Activated CD4-positive, alpha-beta memory T cell treated with anti-CD3 and anti-CD28 coated beads, Interleukin-2, amount 10 ng/mL, durations not matched to agents 7 days and 5 days (primary cell): ENCODE measurements at regions not wholly inside any gene's neighbourhood (a gene's known extent, or its start where the extent isn't known, plus 50 kb on each side); places are given as distances from the start of the nearest gene placed in this dataset.

ENCODE experiments used
- CTCF ChIA-PET: fragments of 350-600 bp; sonication (Branson Sonifier 250); formaldehyde crosslinking; loops from one replicate; lab custom pipeline; 2021; ENCODE audit warnings: antibody characterized with exemption, inconsistent platforms; lab: Charles Lee
- POLR2A ChIA-PET: fragments of 350-600 bp; sonication (Branson Sonifier 250); formaldehyde crosslinking; loops from one replicate; lab custom pipeline; 2021; ENCODE audit warnings: antibody characterized with exemption; lab: Charles Lee
- DNase-seq: peaks from one replicate; pipeline ENCODE4 v3.0.0-alpha.2; 2020
- H3K27ac Mint-ChIP-seq: one replicate; pipeline ENCODE4 v1.8.0; 2021; ENCODE audit warnings: mild to moderate bottlenecking, mixed read lengths
- H3K27me3 Mint-ChIP-seq: one replicate; pipeline ENCODE4 v1.8.0; 2021; ENCODE audit warnings: mixed read lengths
- H3K36me3 Mint-ChIP-seq: one replicate; pipeline ENCODE4 v1.8.0; 2021; ENCODE audit warnings: low read depth, mixed read lengths
- H3K4me1 Mint-ChIP-seq: one replicate; pipeline ENCODE4 v1.8.0; 2021; ENCODE audit warnings: mixed read lengths
- H3K4me3 Mint-ChIP-seq: one replicate; pipeline ENCODE4 v1.8.0; 2021; ENCODE audit warnings: mild to moderate bottlenecking, mixed read lengths
- H3K9me3 Mint-ChIP-seq: one replicate; pipeline ENCODE4 v1.8.0; 2021; ENCODE audit warnings: mixed read lengths

DNA sequence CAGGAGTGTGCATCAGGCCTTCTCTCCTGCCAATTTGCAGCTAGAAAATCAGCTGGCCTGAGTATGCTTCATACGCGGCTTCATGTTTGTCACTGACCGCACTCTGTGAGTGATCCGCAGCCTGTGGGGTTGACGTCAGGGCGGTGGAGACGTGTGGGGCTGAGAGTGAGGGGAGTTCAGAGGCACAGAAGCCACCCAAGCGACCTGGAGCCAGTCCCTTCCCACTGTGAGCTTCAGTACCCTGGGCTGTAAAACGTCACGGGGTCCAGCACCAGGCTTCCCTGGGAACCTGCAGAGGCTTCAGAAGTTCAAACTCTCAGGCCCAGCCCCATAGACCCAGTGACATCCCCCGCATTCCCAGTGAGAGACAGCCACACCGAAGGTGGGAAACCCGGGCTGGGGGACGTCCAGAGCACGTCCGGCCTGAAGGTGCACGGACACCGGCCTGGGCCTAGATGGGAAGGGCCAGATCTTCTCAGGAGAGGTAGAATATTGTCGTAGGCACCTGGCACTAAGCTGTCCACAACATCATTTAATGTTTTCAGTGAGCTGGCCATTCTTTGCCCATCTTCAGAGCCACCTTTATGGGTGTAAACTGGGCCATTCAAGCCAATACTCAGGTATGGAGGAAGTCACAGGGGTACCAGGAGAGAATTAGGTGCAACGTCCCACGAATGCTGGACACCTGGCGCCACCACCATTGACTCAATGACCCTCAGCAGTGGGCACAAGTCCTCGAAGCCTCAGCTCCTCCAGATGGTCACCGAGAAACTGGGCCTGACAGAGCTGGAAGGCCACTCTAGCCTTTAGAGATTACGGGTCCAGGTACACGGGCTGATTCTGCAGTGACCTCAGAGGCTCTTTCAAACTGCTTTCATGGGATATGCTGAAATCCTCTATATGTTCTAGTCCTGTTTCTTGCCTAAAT lies 235.6 kb upstream of the MYT1L start:
- Mint-ChIP-seq H3K9me3 (no peaks in the 10 kb centered on the region), H3K27ac (no peak overlapping the region), H3K36me3 (no peaks in the 10 kb centered on the region), H3K4me3 (no peak overlapping the region), H3K4me1 (no peaks in the 10 kb centered on the region), H3K27me3 (no peaks in the 10 kb centered on the region)
- ChIA-PET POLR2A (no interaction called here), CTCF (no interaction called here)
- DNase-seq, result no peak

DNA sequence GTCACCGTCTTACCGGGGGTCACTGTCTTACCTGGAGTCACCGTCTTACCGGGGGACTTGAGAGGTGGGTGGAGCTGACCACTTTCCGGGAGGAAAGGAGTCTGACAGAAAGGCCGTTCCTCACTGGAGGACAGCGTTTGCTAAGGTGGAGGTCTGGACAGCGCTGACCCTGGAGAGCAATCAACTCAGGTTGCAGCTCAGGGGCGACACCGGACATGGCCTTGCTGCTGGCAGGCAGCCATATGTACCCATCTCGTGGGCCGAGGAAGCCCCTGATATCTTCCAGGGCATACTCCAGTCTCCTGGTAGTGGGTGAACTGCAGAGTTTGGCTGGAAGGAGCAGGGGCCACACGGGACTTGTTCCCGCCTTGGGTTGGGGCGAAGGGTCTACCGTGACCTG lies 234.6 kb upstream of the MYT1L start:
- no peaks in the 10 kb centered on the region for H3K9me3 Mint-ChIP-seq
- no peaks in the 10 kb centered on the region for H3K36me3 Mint-ChIP-seq
- H3K27me3 Mint-ChIP-seq, result no peaks in the 10 kb centered on the region
- ChIA-PET POLR2A (no interaction called here), CTCF (no interaction called here)
- no peak for DNase-seq
- no peaks in the 10 kb centered on the region for H3K4me1 Mint-ChIP-seq
- no peak overlapping the region for H3K4me3 Mint-ChIP-seq
- H3K27ac Mint-ChIP-seq, result no peak overlapping the region

DNA sequence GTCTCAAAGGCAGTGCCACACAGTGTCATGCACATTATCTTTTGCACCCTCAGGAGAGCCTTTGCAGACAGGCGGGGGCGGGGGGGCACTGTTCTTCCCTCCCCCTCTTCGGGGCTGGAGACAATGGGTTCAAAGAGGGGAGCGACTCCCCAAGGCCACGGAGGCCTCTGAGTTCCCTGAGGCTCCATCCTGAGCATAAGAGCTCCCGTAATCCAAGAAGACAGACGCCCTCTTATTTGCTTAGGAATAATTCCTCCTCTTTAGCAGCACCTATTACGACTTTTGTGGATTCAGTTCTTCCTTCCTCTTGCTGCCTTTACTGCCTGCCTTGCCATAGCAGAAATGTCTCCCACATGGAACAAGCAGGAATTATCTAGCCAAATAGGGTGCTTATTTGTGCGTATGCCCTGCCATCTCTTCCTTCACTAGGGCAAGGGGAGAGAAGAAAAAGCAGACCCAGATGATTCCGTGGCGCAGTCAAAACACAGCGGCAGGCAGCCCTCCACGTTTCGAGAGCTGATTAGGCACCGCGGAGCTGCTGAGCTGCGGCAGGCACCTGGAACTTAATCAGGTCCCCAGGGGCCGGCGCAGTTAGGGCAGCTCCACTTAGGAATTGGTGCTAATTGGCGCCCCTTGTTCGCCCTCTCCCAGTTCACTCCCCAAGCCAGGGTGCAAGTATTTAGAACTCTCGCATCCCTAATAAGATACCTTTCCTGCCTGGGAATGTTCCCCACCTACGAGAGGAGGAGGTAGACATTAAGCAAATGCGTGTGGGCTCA lies 233.4 kb upstream of the MYT1L start:
- ChIA-PET CTCF (no interaction called here), POLR2A (no interaction called here)
- Mint-ChIP-seq H3K9me3 (no peaks in the 10 kb centered on the region), H3K27me3 (no peaks in the 10 kb centered on the region), H3K27ac (no peak overlapping the region), H3K36me3 (no peaks in the 10 kb centered on the region), H3K4me1 (no peaks in the 10 kb centered on the region), H3K4me3 (no peak overlapping the region)
- no peak for DNase-seq

DNA sequence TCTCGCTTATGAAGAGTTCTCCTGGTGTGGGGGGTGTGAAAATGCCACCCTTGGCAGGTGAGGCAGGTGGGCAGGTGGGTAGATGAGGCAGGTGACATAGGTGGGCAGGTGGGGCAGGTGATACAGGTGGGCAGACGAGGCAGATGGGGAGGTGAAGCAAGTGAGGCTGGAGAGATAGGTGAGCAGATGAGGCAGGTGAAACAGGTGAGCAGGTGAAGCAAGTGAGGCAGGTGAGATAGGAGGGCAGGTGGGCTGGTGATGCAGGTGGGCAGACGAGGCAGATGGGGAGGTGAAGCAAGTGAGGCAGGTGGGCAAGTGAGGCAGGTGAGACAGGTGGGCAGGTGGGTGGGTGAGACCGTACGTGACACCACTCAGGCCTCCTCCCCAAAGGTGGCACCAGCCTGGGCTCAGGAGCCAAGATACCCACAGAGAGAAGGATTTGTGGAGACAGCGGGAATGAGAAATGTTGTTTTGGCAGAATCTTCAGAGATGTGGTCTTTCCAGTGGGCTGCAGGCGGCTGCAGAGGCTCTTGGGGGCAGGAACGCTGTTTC lies 232.3 kb upstream of the MYT1L start:
- CTCF ChIA-PET, result no interaction called here
- Mint-ChIP-seq H3K36me3 (no peaks in the 10 kb centered on the region), H3K4me3 (no peak overlapping the region), H3K9me3 (no peaks in the 10 kb centered on the region), H3K27ac (no peak overlapping the region), H3K4me1 (no peaks in the 10 kb centered on the region), H3K27me3 (no peaks in the 10 kb centered on the region)
- POLR2A ChIA-PET, result no interaction called here
- DNase-seq, result no peak

DNA sequence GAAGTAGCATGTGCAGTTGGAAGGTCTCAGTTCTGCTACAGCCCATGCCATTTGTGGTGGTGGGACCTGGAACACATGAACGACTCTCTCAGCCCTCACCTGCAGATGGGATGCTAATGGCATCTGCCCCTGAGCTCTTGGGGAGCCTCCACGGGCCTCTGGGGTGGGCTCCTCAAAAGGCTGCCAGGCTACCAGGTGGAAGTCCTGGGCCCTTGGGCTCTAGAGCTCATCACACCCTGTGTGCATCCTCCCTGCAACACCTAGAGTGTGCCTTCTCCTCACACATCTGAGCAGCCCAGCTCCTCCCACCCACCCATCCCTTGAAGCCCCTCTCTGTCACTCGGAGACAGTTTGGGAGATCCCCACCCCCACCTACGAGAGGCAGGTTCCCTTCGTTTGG lies 231.8 kb upstream of the MYT1L start:
- H3K4me1 Mint-ChIP-seq, result no peaks in the 10 kb centered on the region
- no peak for DNase-seq
- no peaks in the 10 kb centered on the region for H3K9me3 Mint-ChIP-seq
- no peak overlapping the region for H3K27ac Mint-ChIP-seq
- ChIA-PET POLR2A (no interaction called here), CTCF (no interaction called here)
- no peak overlapping the region for H3K4me3 Mint-ChIP-seq
- H3K27me3 Mint-ChIP-seq, result no peaks in the 10 kb centered on the region
- H3K36me3 Mint-ChIP-seq, result no peaks in the 10 kb centered on the region

DNA sequence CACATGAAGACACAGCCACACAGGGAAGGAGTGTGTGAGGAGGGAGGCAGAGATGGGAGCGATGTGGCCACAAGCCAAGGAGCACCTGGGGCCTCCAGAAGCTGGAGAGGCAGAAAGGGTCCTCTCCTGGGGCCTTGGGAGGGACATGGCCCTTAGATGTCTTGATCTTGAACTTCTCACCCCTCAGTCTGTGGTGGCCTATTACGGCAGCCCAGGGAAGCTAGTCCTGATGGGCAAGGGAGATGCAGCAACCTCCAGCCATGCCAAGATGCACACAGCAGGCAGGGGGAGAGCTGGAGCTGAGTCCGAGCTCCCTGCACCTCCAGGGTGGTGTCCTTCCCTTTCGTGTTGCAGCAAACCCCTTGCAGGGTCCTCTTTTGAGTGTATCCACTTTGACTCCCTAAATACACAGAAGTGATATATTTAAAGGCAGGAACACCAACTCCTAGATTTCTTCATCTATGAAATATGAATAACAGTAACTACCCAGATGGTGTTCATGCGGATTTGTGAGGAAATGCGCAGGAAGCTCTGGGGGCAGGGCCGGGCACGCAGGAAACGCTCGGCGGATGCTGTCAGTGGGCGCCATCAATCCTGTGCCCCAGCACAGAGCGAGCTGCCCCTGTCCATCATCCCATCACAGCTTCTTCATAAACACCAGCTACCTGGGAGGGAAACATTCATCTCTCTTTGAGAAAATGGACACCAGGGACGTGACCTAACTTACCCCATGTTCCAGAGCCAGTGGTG lies 230.4 kb upstream of the MYT1L start:
- Mint-ChIP-seq H3K4me1 (no peaks in the 10 kb centered on the region), H3K4me3 (no peak overlapping the region)
- CTCF ChIA-PET, result no interaction called here

DNA sequence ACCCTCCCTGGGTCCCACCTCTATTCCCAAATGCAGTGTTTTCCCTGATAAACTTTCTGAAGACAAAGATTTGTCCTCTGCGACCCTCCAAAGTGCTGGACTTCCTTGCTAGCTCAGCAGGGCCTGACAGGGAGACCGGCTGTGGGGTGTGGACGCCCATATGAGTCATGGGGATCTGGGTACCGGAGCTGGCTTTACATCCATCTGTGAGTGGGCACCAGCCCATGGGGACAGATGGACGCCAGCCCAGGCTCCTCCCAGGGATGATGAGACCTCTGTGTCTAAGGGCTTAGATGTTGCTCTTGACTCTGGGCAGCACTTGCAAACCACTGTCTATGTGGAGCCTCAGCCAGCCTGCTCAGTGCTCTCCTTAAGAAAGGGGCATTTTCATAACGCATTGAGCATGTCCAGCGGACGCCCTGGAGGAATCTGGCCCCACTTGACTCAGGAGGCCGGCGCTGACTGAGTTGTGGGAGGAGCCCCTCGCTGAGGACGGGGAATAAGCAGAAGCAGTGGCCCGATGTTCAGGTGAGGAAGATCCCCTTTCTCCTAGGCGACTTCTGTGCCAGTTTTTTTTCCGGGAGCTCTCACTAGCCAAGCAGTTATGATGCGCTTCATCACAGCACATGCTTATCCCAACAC lies 229.4 kb upstream of the MYT1L start:
- H3K4me3 Mint-ChIP-seq, result no peak overlapping the region
- no peaks in the 10 kb centered on the region for H3K27me3 Mint-ChIP-seq
- ChIA-PET CTCF (no interaction called here), POLR2A (no interaction called here)
- peaks cover 2% of the 10 kb centered on the region for H3K9me3 Mint-ChIP-seq
- no peak overlapping the region for H3K27ac Mint-ChIP-seq
- H3K4me1 Mint-ChIP-seq, result no peaks in the 10 kb centered on the region
- DNase-seq, result no peak
- no peaks in the 10 kb centered on the region for H3K36me3 Mint-ChIP-seq

More for the DNA sequence above, 230.4 kb upstream of the MYT1L start:
- Mint-ChIP-seq H3K36me3 (no peaks in the 10 kb centered on the region), H3K9me3 (no peaks in the 10 kb centered on the region), H3K27me3 (no peaks in the 10 kb centered on the region), H3K27ac (no peak overlapping the region)
- no peak for DNase-seq
- POLR2A ChIA-PET, result no interaction called here

DNA sequence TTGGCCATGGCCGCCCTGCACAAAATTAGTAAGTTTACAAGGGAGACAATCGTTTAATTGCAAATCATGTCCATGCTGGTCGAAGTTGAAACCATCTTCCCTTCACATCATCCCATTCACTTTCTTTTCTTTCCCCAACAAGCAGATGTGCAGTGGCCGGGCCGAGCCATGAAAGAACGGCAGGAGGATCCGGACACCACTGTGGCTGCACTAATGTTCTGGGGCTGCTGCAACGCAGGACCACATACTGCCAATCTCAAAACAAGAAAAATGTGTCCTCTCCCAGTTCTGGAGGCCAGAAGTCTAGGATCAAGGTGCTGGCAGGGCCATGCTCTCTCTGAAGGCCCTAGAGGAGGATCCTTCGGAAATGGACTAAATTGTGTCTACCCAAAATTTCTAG lies 227.4 kb upstream of the MYT1L start:
- Mint-ChIP-seq H3K27me3 (no peaks in the 10 kb centered on the region), H3K4me3 (no peak overlapping the region), H3K4me1 (no peaks in the 10 kb centered on the region), H3K36me3 (no peaks in the 10 kb centered on the region), H3K27ac (no peak overlapping the region), H3K9me3 (peaks cover 3% of the 10 kb centered on the region)
- CTCF ChIA-PET, result no interaction called here
- DNase-seq, result no peak
- POLR2A ChIA-PET, result no interaction called here

DNA sequence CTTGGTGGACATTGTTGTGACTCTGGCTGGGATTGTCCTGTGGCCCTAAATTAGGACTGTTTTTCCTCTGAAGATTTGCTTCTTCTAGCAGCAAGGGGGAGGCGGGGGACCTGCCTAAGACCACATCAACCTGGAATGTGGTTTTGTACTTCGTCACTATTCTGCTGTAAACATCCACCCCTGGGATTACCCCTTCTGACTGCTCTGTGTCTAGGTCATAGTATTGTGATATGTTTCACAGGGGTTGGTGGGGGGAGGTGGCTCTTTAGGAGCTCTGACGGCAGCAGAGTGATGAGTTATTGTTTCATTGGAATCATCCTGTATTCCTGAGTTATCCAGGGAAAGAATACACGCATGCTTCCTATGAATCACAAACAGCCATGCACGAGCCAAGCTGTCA lies 226.4 kb upstream of the MYT1L start:
- no peak for DNase-seq
- Mint-ChIP-seq H3K36me3 (no peaks in the 10 kb centered on the region), H3K4me1 (no peaks in the 10 kb centered on the region), H3K9me3 (peaks cover 9% of the 10 kb centered on the region), H3K27ac (no peak overlapping the region), H3K4me3 (no peak overlapping the region), H3K27me3 (no peaks in the 10 kb centered on the region)
- ChIA-PET CTCF (no interaction called here), POLR2A (no interaction called here)

DNA sequence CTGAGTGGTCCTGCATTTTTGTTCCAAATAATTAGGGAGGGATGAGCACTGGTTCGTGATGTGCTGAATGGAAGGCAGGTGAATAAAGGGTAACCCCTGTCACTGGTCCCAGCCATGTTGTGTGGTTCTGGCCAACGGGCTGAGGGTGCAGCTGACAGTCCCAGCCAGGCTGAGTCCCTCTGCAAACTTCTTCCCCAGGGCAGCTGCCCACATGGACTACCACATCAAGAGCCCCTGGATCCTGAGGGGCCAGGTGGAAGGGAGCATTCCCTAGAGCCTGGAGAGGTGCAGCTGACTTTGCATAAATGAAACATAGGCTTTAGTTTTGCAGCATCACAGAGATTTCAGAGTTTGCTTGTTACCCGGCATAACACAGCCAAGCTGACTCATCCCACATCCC lies 219.8 kb upstream of the MYT1L start:
- ChIA-PET CTCF (no interaction called here), POLR2A (no interaction called here)
- Mint-ChIP-seq H3K4me3 (no peak overlapping the region), H3K27ac (no peak overlapping the region), H3K36me3 (no peaks in the 10 kb centered on the region), H3K4me1 (no peaks in the 10 kb centered on the region), H3K27me3 (no peaks in the 10 kb centered on the region), H3K9me3 (peaks cover 9% of the 10 kb centered on the region)
- DNase-seq, result no peak

DNA sequence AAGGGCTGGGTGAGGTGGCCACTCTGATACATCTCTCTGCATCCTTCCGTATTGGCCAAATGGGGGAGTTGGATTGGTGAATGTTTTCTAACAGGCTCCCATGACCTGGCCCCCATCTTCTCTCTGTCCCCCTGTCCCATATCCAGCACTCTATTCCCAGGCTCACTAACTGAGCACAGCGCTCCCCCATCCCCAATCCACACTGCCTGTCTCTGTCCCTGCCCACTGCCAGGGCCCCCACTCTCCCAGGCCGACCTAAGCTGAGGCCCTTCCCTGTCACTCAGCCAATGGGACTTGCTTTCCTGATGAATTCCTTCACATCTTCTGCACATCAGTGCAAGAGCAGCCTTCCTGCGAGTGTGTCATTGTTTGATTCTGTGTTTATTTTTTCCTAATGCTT lies 216.8 kb upstream of the MYT1L start:
- ChIA-PET POLR2A (no interaction called here), CTCF (no interaction called here)
- DNase-seq, result no peak
- Mint-ChIP-seq H3K27me3 (no peaks in the 10 kb centered on the region), H3K36me3 (no peaks in the 10 kb centered on the region), H3K4me3 (no peak overlapping the region), H3K9me3 (no peaks in the 10 kb centered on the region), H3K4me1 (no peaks in the 10 kb centered on the region), H3K27ac (no peak overlapping the region)

DNA sequence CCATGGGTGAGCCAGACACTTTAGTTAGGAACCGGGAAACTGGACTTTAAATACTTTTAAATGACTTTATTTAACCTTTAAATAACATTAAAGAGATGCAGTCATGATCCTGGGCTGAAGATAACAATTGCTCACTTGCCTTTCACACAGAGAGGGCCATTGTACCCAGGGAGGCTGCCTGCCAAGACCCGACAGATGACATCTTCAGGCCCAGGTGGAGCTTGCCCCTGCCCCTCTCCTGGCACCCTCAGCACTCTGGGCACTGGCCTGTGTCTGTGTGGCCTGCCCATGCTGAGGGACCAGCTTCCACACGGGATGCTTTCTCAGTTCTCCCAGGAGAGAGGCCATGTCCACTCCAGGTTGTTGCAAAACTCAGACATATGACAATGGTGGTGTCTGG lies 216.4 kb upstream of the MYT1L start:
- no peak for DNase-seq
- H3K36me3 Mint-ChIP-seq, result no peaks in the 10 kb centered on the region
- CTCF ChIA-PET, result no interaction called here
- H3K9me3 Mint-ChIP-seq, result no peaks in the 10 kb centered on the region
- no peak overlapping the region for H3K27ac Mint-ChIP-seq
- no peaks in the 10 kb centered on the region for H3K4me1 Mint-ChIP-seq
- no peaks in the 10 kb centered on the region for H3K27me3 Mint-ChIP-seq
- no peak overlapping the region for H3K4me3 Mint-ChIP-seq
- POLR2A ChIA-PET, result no interaction called here

DNA sequence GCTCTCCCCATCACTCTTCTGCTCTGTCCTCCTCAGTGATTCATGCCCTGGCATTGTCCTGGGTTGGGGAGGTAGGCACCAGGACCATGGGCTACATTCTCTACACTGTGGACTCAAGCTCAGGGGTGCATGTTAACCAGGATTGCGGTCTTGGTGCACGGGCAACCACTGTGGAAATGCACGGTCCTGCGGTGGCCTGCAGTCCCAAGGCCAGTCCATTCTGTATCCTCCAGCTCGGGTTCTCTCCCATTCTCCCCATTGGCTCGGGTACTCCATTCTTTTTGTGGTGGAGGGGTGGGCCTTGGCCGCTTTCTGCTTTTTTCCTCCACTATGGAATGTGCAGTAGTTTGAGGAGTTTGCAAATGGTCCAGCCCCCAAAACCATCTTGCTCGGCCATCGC lies 215.0 kb upstream of the MYT1L start:
- Mint-ChIP-seq H3K27ac (no peak overlapping the region), H3K9me3 (no peaks in the 10 kb centered on the region), H3K27me3 (no peaks in the 10 kb centered on the region), H3K36me3 (no peaks in the 10 kb centered on the region), H3K4me3 (no peak overlapping the region), H3K4me1 (no peaks in the 10 kb centered on the region)
- CTCF ChIA-PET, result no interaction called here
- POLR2A ChIA-PET, result no interaction called here
- no peak for DNase-seq
